ENCODE measurements at regions not wholly inside any gene's neighbourhood (a gene's known extent, or its start where the extent isn't known, plus 50 kb on each side); places are given as distances from the start of the nearest gene placed in this dataset.

DNA sequence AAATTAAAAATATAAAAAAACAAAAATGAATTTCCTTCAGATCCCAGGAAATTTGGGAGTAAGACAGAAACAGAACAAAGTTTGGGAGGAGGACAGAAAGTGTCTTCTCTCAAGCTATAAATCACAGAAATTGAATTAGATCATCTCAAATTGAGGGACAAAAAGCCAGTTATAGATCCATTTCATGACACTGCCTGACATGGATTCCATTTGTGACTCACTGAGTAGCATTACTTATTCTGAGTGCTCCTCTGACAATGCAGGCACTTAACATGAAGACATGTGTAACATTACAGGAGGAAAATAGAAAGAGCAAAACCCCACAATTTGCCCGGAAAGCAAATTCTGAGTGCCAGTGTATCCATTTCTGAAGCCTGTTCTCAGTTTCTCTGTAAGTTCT, 63.9 kb upstream of the CREB1 start:
- Histone ChIP-seq H3K27ac (no peak overlapping the region), H3K36me3 (no peaks in the 10 kb centered on the region), H3K27me3 (no peaks in the 10 kb centered on the region), H3K4me3 (no peak overlapping the region), H3K9me3 (no peaks in the 10 kb centered on the region), H3K4me1 (no peaks in the 10 kb centered on the region)
- TF ChIP-seq POLR2A (IDR thresholded peaks at IDR 0.05) = no peak
- TF ChIP-seq, protein P1, sequence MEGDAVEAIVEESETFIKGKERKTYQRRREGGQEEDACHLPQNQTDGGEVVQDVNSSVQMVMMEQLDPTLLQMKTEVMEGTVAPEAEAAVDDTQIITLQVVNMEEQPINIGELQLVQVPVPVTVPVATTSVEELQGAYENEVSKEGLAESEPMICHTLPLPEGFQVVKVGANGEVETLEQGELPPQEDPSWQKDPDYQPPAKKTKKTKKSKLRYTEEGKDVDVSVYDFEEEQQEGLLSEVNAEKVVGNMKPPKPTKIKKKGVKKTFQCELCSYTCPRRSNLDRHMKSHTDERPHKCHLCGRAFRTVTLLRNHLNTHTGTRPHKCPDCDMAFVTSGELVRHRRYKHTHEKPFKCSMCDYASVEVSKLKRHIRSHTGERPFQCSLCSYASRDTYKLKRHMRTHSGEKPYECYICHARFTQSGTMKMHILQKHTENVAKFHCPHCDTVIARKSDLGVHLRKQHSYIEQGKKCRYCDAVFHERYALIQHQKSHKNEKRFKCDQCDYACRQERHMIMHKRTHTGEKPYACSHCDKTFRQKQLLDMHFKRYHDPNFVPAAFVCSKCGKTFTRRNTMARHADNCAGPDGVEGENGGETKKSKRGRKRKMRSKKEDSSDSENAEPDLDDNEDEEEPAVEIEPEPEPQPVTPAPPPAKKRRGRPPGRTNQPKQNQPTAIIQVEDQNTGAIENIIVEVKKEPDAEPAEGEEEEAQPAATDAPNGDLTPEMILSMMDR (IDR thresholded peaks at IDR 0.05) = no peak
- DNase-seq (no peak), ATAC-seq (no peak)
- 93 to 98% (median 96%) methylated on average over 1 of the region's 1 CpG for WGBS, 4 donors
- intact Hi-C loops (cut with DNase I) = loop anchor here in 1 of 10 donors (10.0 kb wide), 2 partner anchors 121 to 291 kb away; no protein-coding TSS in a partner anchor

DNA sequence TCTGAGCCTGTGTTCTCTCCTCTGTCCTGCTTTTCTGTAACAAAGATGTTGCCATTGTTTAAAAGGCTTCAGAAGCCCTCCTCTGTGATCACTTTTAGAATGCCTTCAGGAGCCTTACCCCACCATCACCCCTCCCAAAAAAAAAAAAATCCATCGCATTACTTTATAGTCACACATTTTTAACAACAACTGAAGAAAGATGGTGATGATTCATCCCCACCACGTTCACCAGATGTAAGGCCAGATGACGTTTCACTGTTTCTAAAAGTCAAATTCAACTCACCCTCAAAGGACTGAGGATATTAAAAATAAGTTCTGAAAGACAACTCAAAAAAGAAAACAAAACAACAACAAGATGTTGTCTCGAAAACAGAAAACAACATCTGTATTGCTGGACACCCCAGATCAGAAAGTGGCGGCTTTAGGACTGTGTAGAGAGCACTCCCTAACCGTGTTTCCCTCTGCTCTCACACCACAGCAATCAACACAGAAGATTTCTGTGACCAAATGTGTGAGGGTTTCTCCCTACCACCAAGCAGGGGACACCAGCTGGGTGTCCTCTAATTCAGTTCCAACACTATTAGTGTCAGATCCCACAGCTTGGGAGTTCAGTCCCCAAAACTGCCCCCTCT, 61.9 kb upstream of the CREB1 start:
- TF ChIP-seq, protein P1 (IDR thresholded peaks at IDR 0.05) = no peak
- no peak for TF ChIP-seq POLR2A (IDR thresholded peaks at IDR 0.05)
- H3K27me3 ChIP-seq = no peaks in the 10 kb centered on the region
- DNase-seq (no peak), ATAC-seq (peak in 1 of 4 donors; percentile 36)
- WGBS, 4 donors = 68 to 78% (median 77%) methylated on average over 6 of the region's 6 CpGs
- H3K4me1 ChIP-seq = peaks cover 0 to 6% (median 4%) of the 10 kb centered on the region in 12 donors
- no peak overlapping the region for H3K27ac ChIP-seq
- H3K4me3 ChIP-seq = no peak overlapping the region
- H3K36me3 ChIP-seq = no peaks in the 10 kb centered on the region
- intact Hi-C loops (cut with DNase I) = loop anchor here in 1 of 10 donors (10.0 kb wide), 2 partner anchors 123 to 293 kb away; no protein-coding TSS in a partner anchor
- H3K9me3 ChIP-seq = no peaks in the 10 kb centered on the region

DNA sequence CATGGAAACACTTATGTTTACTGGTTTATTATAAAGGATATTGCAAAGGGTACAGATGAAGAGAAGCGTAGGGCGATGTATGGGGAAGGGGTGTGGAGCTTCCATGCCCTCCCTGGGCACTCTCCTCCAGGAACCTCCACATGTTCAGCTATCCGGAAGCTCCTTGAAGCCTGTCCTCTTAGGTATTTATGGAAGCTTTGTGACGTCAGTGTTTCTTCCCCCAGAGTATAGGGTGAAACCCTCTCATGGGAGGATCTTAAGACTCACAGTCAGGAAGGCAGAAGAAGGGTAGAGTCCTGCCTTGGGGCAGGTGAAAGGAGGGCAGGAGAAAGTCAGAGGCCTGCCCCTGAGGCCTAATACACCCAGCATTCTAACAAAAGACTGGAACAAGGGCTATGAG, 61.3 kb upstream of the CREB1 start:
- intact Hi-C loops (cut with DNase I) = loop anchor here in 1 of 10 donors (10.0 kb wide), 2 partner anchors 124 to 294 kb away; no protein-coding TSS in a partner anchor
- WGBS, 4 donors = 84 to 92% (median 88%) methylated on average over 4 of the region's 4 CpGs
- Histone ChIP-seq H3K36me3 (no peaks in the 10 kb centered on the region), H3K27me3 (no peaks in the 10 kb centered on the region), H3K4me3 (no peak overlapping the region), H3K9me3 (no peaks in the 10 kb centered on the region), H3K27ac (no peak overlapping the region), H3K4me1 (peaks cover 0 to 12% (median 9%) of the 10 kb centered on the region in 12 donors)
- no peak for DNase-seq
- TF ChIP-seq, protein P1 (IDR thresholded peaks at IDR 0.05) = no peak
- no peak for TF ChIP-seq POLR2A (IDR thresholded peaks at IDR 0.05)
- no peak for ATAC-seq

DNA sequence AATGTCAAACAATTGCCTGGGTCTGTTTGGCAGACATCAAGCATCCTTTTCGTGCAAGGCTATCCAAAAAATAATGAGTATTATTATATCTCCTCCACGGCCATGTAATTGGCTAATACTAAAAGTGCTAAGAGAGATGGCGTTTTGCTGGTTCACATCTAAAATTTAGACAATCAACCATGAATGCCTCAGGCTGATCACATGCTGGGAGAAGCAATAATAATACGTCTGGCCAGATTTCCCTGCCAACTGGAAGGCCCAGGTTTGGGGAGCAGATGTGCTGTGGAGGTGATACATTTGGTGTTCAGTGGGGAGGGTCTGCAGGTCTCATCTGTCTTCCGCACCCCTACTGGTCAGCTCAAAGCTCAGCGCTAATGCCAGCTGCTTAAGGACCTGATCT, 60.3 kb upstream of the CREB1 start:
- no peak for ATAC-seq
- Histone ChIP-seq H3K4me3 (no peak overlapping the region), H3K27ac (no peak overlapping the region), H3K27me3 (no peaks in the 10 kb centered on the region), H3K9me3 (no peaks in the 10 kb centered on the region), H3K36me3 (no peaks in the 10 kb centered on the region), H3K4me1 (peaks cover 0 to 19% (median 13%) of the 10 kb centered on the region in 12 donors)
- TF ChIP-seq, protein P1 (IDR thresholded peaks at IDR 0.05) = no peak
- no peak for TF ChIP-seq POLR2A (IDR thresholded peaks at IDR 0.05)
- no peak for DNase-seq
- intact Hi-C loops (cut with DNase I) = loop anchor here in 1 of 10 donors (10.0 kb wide), 2 partner anchors 125 to 295 kb away; no protein-coding TSS in a partner anchor
- 93 to 96% (median 94%) methylated on average over 6 of the region's 6 CpGs for WGBS, 4 donors

All from heart left ventricle (tissue), 16 donors.